CD8-positive, alpha-beta memory T cell (primary cell): ENCODE measurements at regions not wholly inside any gene's neighbourhood (a gene's known extent, or its start where the extent isn't known, plus 50 kb on each side); places are given as distances from the start of the nearest gene placed in this dataset.

Experiments used
- CTCF ChIA-PET: fragments of 350-600 bp; sonication (Branson Sonifier 250); formaldehyde crosslinking; loops from one replicate; lab custom pipeline; 2021; ENCODE audit warnings: antibody characterized with exemption; lab: Charles Lee
- POLR2A ChIA-PET: fragments of 350-600 bp; sonication (Branson Sonifier 250); formaldehyde crosslinking; loops from one replicate; lab custom pipeline; 2021; ENCODE audit warnings: antibody characterized with exemption; lab: Charles Lee
- DNase-seq, 5 donors: peaks; one replicate each; pipeline versions ENCODE4 v3.0.0 to v3.0.0-alpha.2; 2020 to 2022; ENCODE audit warnings: mixed read lengths in 1 of 5
- H3K27ac ChIP-seq: one replicate; pipeline ENCODE4 v1.7.0; 2013; ENCODE audit warnings: low read depth, mild to moderate bottlenecking, low read length, moderate library complexity
- H3K27me3 ChIP-seq: 2 replicates; pipeline ENCODE4 v1.7.0; 2013; ENCODE audit warnings: low read length, mild to moderate bottlenecking; ENCODE audit not compliant: insufficient read depth, poor library complexity, severe bottlenecking
- H3K36me3 ChIP-seq: 2 replicates; pipeline ENCODE4 v1.7.0; 2013; ENCODE audit warnings: mild to moderate bottlenecking, low read length, moderate library complexity; ENCODE audit not compliant: insufficient read depth
- H3K4me1 ChIP-seq: 2 replicates; pipeline ENCODE4 v1.7.0; 2013; ENCODE audit warnings: mild to moderate bottlenecking, low read length, moderate library complexity; ENCODE audit not compliant: insufficient read depth
- H3K4me3 ChIP-seq: 2 replicates; pipeline ENCODE4 v1.7.0; 2013; ENCODE audit warnings: mild to moderate bottlenecking, low read length
- H3K9me3 ChIP-seq: 2 replicates; pipeline ENCODE4 v1.7.0; 2013; ENCODE audit warnings: mild to moderate bottlenecking, low read length
- H3K27ac Mint-ChIP-seq, 8 donors: one replicate each; pipeline ENCODE4 v1.8.0; 2020 to 2021; ENCODE audit warnings: mixed read lengths in 8 of 8, mild to moderate bottlenecking in 6 of 8, inconsistent platforms in 3 of 8, moderate library complexity in 3 of 8
- H3K27me3 Mint-ChIP-seq, 2 donors: one replicate each; pipeline ENCODE4 v1.8.0; 2020 to 2021; ENCODE audit warnings: mixed read lengths in 2 of 2, mild to moderate bottlenecking in 1 of 2, moderate library complexity in 1 of 2
- H3K36me3 Mint-ChIP-seq, 3 donors: one replicate each; pipeline ENCODE4 v1.8.0; 2020 to 2021; ENCODE audit warnings: mixed read lengths in 3 of 3, inconsistent platforms in 1 of 3, mild to moderate bottlenecking in 1 of 3
- H3K4me1 Mint-ChIP-seq, 3 donors: one replicate each; pipeline ENCODE4 v1.8.0; 2020 to 2021; ENCODE audit warnings: mixed read lengths in 3 of 3, inconsistent platforms in 1 of 3, mild to moderate bottlenecking in 1 of 3
- H3K4me3 Mint-ChIP-seq, 7 donors: one replicate each; pipeline ENCODE4 v1.8.0; 2020 to 2021; ENCODE audit warnings: mixed read lengths in 7 of 7, mild to moderate bottlenecking in 6 of 7, moderate library complexity in 4 of 7, inconsistent platforms in 2 of 7
- H3K9me3 Mint-ChIP-seq, 5 donors: one replicate each; pipeline ENCODE4 v1.8.0; 2020 to 2022; ENCODE audit warnings: mixed read lengths in 5 of 5, mild to moderate bottlenecking in 3 of 5, moderate library complexity in 2 of 5, inconsistent platforms in 1 of 5

DNA sequence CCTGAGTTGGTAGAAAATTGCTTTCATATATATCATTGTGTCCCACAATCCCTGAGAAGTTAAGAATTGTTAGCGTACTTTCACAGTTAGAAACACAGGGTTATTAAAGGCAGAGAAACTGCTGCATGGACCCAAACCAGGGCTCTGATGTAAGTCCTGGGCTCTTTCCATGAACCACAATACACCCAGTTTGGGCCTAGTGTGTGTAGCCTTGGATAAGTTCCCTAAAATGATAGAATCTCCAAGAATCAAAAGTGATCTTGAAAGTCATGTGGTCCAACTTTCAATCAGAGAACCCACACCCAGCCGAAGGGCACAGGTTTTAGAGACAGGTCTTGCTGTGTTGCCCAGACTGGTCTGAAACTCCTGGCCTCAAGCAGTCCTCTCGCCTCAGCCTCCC is 257.8 kb upstream of the KLF3 start:
- H3K27me3 Mint-ChIP-seq, result peaks cover 8 to 11% of the 10 kb centered on the region in 2 donors
- ChIA-PET POLR2A (no interaction called here), CTCF (no interaction called here)
- Histone ChIP-seq H3K9me3 (no peaks in the 10 kb centered on the region), H3K36me3 (no peaks in the 10 kb centered on the region), H3K27ac (no peak overlapping the region), H3K4me3 (no peak overlapping the region), H3K4me1 (no peaks in the 10 kb centered on the region), H3K27me3 (no peaks in the 10 kb centered on the region)
- no peaks in the 10 kb centered on the region for H3K9me3 Mint-ChIP-seq
- peak overlapping the region in 1 of 8 donors; percentile 21 for H3K27ac Mint-ChIP-seq
- H3K4me3 Mint-ChIP-seq, result no peak overlapping the region
- peaks cover 0 to 19% (median 3%) of the 10 kb centered on the region in 3 donors for H3K36me3 Mint-ChIP-seq
- no peak for DNase-seq
- no peaks in the 10 kb centered on the region for H3K4me1 Mint-ChIP-seq

DNA sequence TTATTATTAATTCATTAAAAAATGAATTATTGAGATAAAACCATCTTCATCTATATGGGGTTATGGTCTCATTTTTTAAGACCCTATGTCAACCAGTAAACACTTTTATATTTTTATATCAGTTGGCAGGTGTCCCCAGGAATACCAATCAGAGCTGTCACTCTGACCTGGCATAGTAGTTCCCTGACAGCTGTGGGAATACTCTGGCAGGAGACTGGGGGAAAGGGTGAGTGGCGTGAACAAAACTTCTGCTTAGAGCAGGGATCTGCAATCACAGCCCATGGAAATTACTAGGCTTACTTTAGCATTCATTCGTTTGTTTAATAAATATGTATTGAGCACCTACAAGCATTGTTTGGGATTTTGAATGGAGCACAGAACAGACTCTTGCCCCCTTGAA is 254.1 kb upstream of the KLF3 start:
- peaks cover 8 to 18% of the 10 kb centered on the region in 2 donors for H3K27me3 Mint-ChIP-seq
- ChIA-PET CTCF (no interaction called here), POLR2A (interaction anchor here (0.6 kb wide), 1 partner anchor 245 kb away, joined by 4 read pairs; no protein-coding TSS in a partner anchor)
- Histone ChIP-seq H3K4me3 (no peak overlapping the region), H3K27ac (no peak overlapping the region), H3K9me3 (no peaks in the 10 kb centered on the region), H3K4me1 (no peaks in the 10 kb centered on the region), H3K27me3 (no peaks in the 10 kb centered on the region), H3K36me3 (no peaks in the 10 kb centered on the region)
- H3K27ac Mint-ChIP-seq, result no peak overlapping the region
- H3K4me3 Mint-ChIP-seq, result no peak overlapping the region
- H3K4me1 Mint-ChIP-seq, result peaks cover 0 to 2% (median 0%) of the 10 kb centered on the region in 3 donors
- no peaks in the 10 kb centered on the region for H3K9me3 Mint-ChIP-seq
- peaks cover 0 to 2% (median 0%) of the 10 kb centered on the region in 3 donors for H3K36me3 Mint-ChIP-seq
- DNase-seq, result no peak

DNA sequence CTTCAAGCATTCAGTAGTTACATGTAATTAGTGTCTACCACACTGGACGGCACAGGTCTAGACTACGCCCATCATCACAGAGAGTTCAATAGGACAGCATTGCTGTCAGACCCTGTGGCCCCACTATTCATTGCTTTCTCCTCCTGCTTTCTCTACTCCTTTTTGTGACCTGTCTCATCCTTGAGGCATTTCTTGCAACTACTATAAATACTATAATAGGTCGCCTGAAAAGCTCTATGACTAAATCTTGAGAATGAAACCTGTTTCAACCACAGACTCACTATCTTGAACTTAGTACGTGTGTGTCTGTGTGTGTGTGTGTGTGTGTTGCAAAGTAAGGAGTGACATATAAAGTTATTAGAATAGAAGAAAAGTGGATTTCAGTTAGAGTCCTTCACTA is 252.9 kb upstream of the KLF3 start:
- ChIA-PET POLR2A (no interaction called here), CTCF (interaction anchor here (1.5 kb wide), 1 partner anchor 92 kb away, joined by 3 read pairs; no protein-coding TSS in a partner anchor)
- Histone ChIP-seq H3K4me1 (no peaks in the 10 kb centered on the region), H3K9me3 (no peaks in the 10 kb centered on the region), H3K4me3 (no peak overlapping the region), H3K36me3 (no peaks in the 10 kb centered on the region), H3K27ac (no peak overlapping the region), H3K27me3 (no peaks in the 10 kb centered on the region)
- Mint-ChIP-seq H3K4me1 (peaks cover 0 to 7% (median 0%) of the 10 kb centered on the region in 3 donors), H3K36me3 (peaks cover 0 to 2% (median 0%) of the 10 kb centered on the region in 3 donors), H3K4me3 (no peak overlapping the region), H3K27me3 (peaks cover 8 to 18% of the 10 kb centered on the region in 2 donors), H3K9me3 (no peaks in the 10 kb centered on the region), H3K27ac (no peak overlapping the region)
- DNase-seq, result no peak

DNA sequence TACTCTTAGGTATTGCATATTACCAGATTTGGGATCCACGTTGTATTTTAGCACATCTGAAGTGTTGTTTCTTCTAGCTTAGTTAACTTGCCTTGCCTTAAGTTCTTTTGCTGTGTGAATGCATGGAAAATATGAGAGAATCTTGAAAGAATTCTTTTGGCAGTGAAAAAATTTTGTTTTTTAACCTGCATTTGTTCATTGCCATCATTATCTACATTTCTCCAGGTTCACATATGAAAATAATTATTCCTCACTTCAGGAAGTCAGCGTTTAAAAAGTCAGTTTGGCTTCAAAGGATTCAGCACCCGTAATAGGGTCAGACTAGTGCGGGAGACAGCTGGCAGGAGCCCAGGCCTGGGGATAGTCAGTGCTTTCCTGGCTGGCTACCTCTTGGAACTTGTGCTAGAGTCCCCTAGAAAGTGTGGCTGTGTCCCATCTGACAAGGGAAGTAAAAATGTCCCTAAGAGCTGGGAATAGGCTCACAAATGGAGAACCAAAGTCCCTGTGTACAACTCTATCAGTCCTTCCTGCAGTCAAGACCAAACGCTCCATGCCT is 251.9 kb upstream of the KLF3 start:
- ChIA-PET POLR2A (no interaction called here), CTCF (interaction anchor here (1.5 kb wide), 1 partner anchor 93 kb away, joined by 3 read pairs; no protein-coding TSS in a partner anchor)
- Histone ChIP-seq H3K4me1 (no peaks in the 10 kb centered on the region), H3K27ac (no peak overlapping the region), H3K4me3 (no peak overlapping the region), H3K9me3 (no peaks in the 10 kb centered on the region), H3K36me3 (no peaks in the 10 kb centered on the region), H3K27me3 (no peaks in the 10 kb centered on the region)
- Mint-ChIP-seq H3K36me3 (peaks cover 0 to 2% (median 0%) of the 10 kb centered on the region in 3 donors), H3K4me3 (no peak overlapping the region), H3K27ac (peak overlapping the region in 1 of 8 donors; percentile 61), H3K27me3 (peaks cover 8 to 18% of the 10 kb centered on the region in 2 donors), H3K4me1 (peaks cover 0 to 7% (median 0%) of the 10 kb centered on the region in 3 donors), H3K9me3 (no peaks in the 10 kb centered on the region)
- DNase-seq, result no peak

- H3K27me3 ChIP-seq, result no peaks in the 10 kb centered on the region
- ChIA-PET CTCF (no interaction called here), POLR2A (no interaction called here)
- no peak overlapping the region for H3K4me3 ChIP-seq
- peaks cover 0 to 5% (median 4%) of the 10 kb centered on the region in 3 donors for H3K36me3 Mint-ChIP-seq
- no peaks in the 10 kb centered on the region for H3K9me3 Mint-ChIP-seq
- no peak overlapping the region for H3K27ac ChIP-seq
- H3K4me1 Mint-ChIP-seq, result peaks cover 0 to 7% (median 0%) of the 10 kb centered on the region in 3 donors
- no peaks in the 10 kb centered on the region for H3K9me3 ChIP-seq
- peaks cover 6 to 18% of the 10 kb centered on the region in 2 donors for H3K27me3 Mint-ChIP-seq
- no peaks in the 10 kb centered on the region for H3K4me1 ChIP-seq
- H3K36me3 ChIP-seq, result no peaks in the 10 kb centered on the region
- DNase-seq, result no peak
- no peak overlapping the region for H3K4me3 Mint-ChIP-seq
- peak overlapping the region in 2 of 8 donors; percentile 1 to 81 for H3K27ac Mint-ChIP-seq
Observed at GRCh38 chr4:38413524-38414341, 250.3 kb upstream of the KLF3 start.

GRCh38 chr4:38414410-38414809 is 249.6 kb upstream of the KLF3 start:
- Mint-ChIP-seq H3K27me3 (peaks cover 4 to 18% of the 10 kb centered on the region in 2 donors), H3K36me3 (peaks cover 0 to 6% (median 4%) of the 10 kb centered on the region in 3 donors), H3K4me1 (peaks cover 0 to 7% (median 0%) of the 10 kb centered on the region in 3 donors), H3K27ac (no peak overlapping the region), H3K4me3 (no peak overlapping the region), H3K9me3 (no peaks in the 10 kb centered on the region)
- POLR2A ChIA-PET, result no interaction called here
- Histone ChIP-seq H3K27me3 (no peaks in the 10 kb centered on the region), H3K9me3 (no peaks in the 10 kb centered on the region), H3K4me3 (no peak overlapping the region), H3K4me1 (no peaks in the 10 kb centered on the region), H3K27ac (no peak overlapping the region), H3K36me3 (no peaks in the 10 kb centered on the region)
- CTCF ChIA-PET, result no interaction called here
- DNase-seq, result no peak

DNA sequence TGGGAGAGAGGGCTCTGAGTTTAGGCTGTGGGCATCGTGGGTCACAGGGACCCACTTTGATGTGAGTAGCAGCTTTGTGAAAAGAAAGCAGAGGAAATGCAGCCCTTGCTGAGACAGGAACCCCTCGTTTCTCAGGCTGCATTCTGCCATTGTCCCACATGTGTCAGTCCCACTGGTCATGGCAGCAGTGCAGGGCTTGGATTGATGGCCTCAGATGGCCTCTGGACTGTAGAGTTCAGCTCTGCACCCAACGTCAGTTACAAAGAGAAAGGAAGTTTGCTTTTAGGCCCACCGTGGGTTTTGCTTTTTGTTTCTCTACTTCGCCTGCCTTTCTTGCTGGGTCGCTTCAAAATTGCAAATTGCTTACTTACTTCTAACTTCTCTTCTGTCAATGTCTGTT is 248.3 kb upstream of the KLF3 start:
- POLR2A ChIA-PET, result no interaction called here

GRCh38 chr4:38416450-38417014 is 247.5 kb upstream of the KLF3 start:
- Mint-ChIP-seq H3K9me3 (peaks cover 0 to 6% (median 0%) of the 10 kb centered on the region in 5 donors), H3K36me3 (peaks cover 0 to 18% (median 6%) of the 10 kb centered on the region in 3 donors), H3K4me3 (no peak overlapping the region), H3K27ac (no peak overlapping the region), H3K4me1 (peaks cover 0 to 7% (median under 1%) of the 10 kb centered on the region in 3 donors), H3K27me3 (peaks cover 0 to 10% of the 10 kb centered on the region in 2 donors)
- no peak overlapping the region for H3K27ac ChIP-seq
- CTCF ChIA-PET, result no interaction called here
- no peaks in the 10 kb centered on the region for H3K27me3 ChIP-seq
- POLR2A ChIA-PET, result no interaction called here
- no peaks in the 10 kb centered on the region for H3K9me3 ChIP-seq
- H3K36me3 ChIP-seq, result no peaks in the 10 kb centered on the region
- DNase-seq, result no peak
- no peaks in the 10 kb centered on the region for H3K4me1 ChIP-seq
- no peak overlapping the region for H3K4me3 ChIP-seq

More for the DNA sequence above, 248.3 kb upstream of the KLF3 start:
- Histone ChIP-seq H3K4me3 (no peak overlapping the region), H3K36me3 (no peaks in the 10 kb centered on the region), H3K27ac (no peak overlapping the region), H3K4me1 (no peaks in the 10 kb centered on the region), H3K27me3 (no peaks in the 10 kb centered on the region), H3K9me3 (no peaks in the 10 kb centered on the region)
- Mint-ChIP-seq H3K9me3 (peaks cover 0 to 6% (median 0%) of the 10 kb centered on the region in 5 donors), H3K27me3 (peaks cover 0 to 10% of the 10 kb centered on the region in 2 donors), H3K36me3 (peaks cover 0 to 17% (median 6%) of the 10 kb centered on the region in 3 donors), H3K4me1 (peaks cover 0 to 7% (median 0%) of the 10 kb centered on the region in 3 donors), H3K27ac (no peak overlapping the region), H3K4me3 (peak overlapping the region in 1 of 7 donors; percentile 35)
- no peak for DNase-seq
- CTCF ChIA-PET, result no interaction called here
